ENCODE measurements at regions not wholly inside any gene's neighbourhood (a gene's known extent, or its start where the extent isn't known, plus 50 kb on each side); places are given as distances from the start of the nearest gene placed in this dataset.
"Not testable (repeated sequence)": the region's sequence is repeated elsewhere in the genome, so short reads cannot be mapped to it uniquely, and the experiment has no call there.

GRCh38 chr1:90396917-90397316, 320.2 kb downstream of the BARHL2 start:
- no peak for DNase-seq

GRCh38 chr1:90394247-90394646, 322.9 kb downstream of the BARHL2 start:
- no peak for DNase-seq

- DNase-seq = no peak
These were observed 324.1 kb downstream of the BARHL2 start for GRCh38 chr1:90393025-90393424.

GRCh38 chr1:90391126-90391525, 326.0 kb downstream of the BARHL2 start:
- no peak for DNase-seq

- no peak for DNase-seq
These were observed 329.3 kb downstream of the BARHL2 start for GRCh38 chr1:90387805-90388204.

- no peak for DNase-seq
These were observed 330.0 kb downstream of the BARHL2 start for GRCh38 chr1:90386899-90387720.

GRCh38 chr1:90384193-90384592, 332.9 kb downstream of the BARHL2 start:
- no peak for DNase-seq

GRCh38 chr1:90382161-90382560, 334.9 kb downstream of the BARHL2 start:
- no peak for DNase-seq

GRCh38 chr1:90381598-90381997, 335.5 kb downstream of the BARHL2 start:
- DNase-seq = no peak

- DNase-seq = no peak
These were observed 345.7 kb downstream of the BARHL2 start for GRCh38 chr1:90371448-90371813.

- no peak for DNase-seq
These were observed 346.2 kb downstream of the BARHL2 start for GRCh38 chr1:90370686-90371447.

- no peak for DNase-seq
These were observed 354.9 kb downstream of the BARHL2 start for GRCh38 chr1:90362163-90362562.

GRCh38 chr1:90361026-90361425, 356.1 kb downstream of the BARHL2 start:
- DNase-seq = no peak

- DNase-seq = no peak
These were observed 357.1 kb downstream of the BARHL2 start for GRCh38 chr1:90359994-90360393.

- no peak for DNase-seq
These were observed 358.7 kb downstream of the BARHL2 start for GRCh38 chr1:90358448-90358847.

- no peak for DNase-seq
These were observed 359.1 kb downstream of the BARHL2 start for GRCh38 chr1:90357995-90358394.

- DNase-seq = no peak
These were observed 360.1 kb downstream of the BARHL2 start for GRCh38 chr1:90356991-90357390.

- no peak for DNase-seq
These were observed 361.0 kb downstream of the BARHL2 start for GRCh38 chr1:90356101-90356500.

GRCh38 chr1:90354704-90355103, 359.8 kb downstream of the ZNF326 start:
- DNase-seq = no peak

GRCh38 chr1:90351019-90351418, 356.1 kb downstream of the ZNF326 start:
- DNase-seq = no peak

GRCh38 chr1:90349510-90349909, 354.6 kb downstream of the ZNF326 start:
- no peak for DNase-seq

- no peak for DNase-seq
These were observed 354.0 kb downstream of the ZNF326 start for GRCh38 chr1:90348934-90349333.

GRCh38 chr1:90348459-90348858, 353.5 kb downstream of the ZNF326 start:
- DNase-seq = not testable (repeated sequence)

GRCh38 chr1:90347366-90347765, 352.5 kb downstream of the ZNF326 start:
- DNase-seq = no peak

All from stimulated activated CD4-positive, alpha-beta T cell treated with anti-CD3 and anti-CD28 coated beads, Interleukin-15, amount 100 ng/mL, for 24 hours (primary cell).